GM23338 (cell line): ENCODE measurements at regions not wholly inside any gene's neighbourhood (a gene's known extent, or its start where the extent isn't known, plus 50 kb on each side); places are given as distances from the start of the nearest gene placed in this dataset.

Experiments used
- ATAC-seq: fragments of 200-7000 bp; cut with Tn5 transposase; 3 replicates; pipeline ENCODE4 v1.9.1; 2020
- DNase-seq: peaks from one replicate; pipeline ENCODE4 v3.0.0-alpha.2; 2015; ENCODE audit warnings: low spot score
- H2AFZ ChIP-seq: fragments of 200-600 bp; sonication (generic); 2 replicates; pipeline ENCODE4 v1.8.0; 2016; ENCODE audit warnings: antibody characterized with exemption, mild to moderate bottlenecking, moderate library complexity
- H3F3A ChIP-seq: fragments of 200-600 bp; sonication (generic); replicated peaks from 2 replicates; pipeline ENCODE4 v1.8.0; 2017; ENCODE audit warnings: antibody characterized with exemption, mixed run types, low read depth
- H3K27ac ChIP-seq: fragments of 200-600 bp; sonication (generic); 2 replicates; pipeline ENCODE4 v1.6.1; 2016; ENCODE audit warnings: low read depth
- H3K27me3 ChIP-seq: fragments of 200-600 bp; sonication (generic); 2 replicates; pipeline ENCODE4 v1.8.0; 2016; ENCODE audit warnings: mild to moderate bottlenecking, mixed run types, moderate library complexity; ENCODE audit not compliant: insufficient read depth
- H3K36me3 ChIP-seq: fragments of 200-600 bp; sonication (generic); 2 replicates; pipeline ENCODE4 v1.8.0; 2016; ENCODE audit warnings: mild to moderate bottlenecking; ENCODE audit not compliant: insufficient read depth
- H3K4me1 ChIP-seq: fragments of 200-600 bp; sonication (generic); 2 replicates; pipeline ENCODE4 v1.8.0; 2016; ENCODE audit warnings: mild to moderate bottlenecking, moderate library complexity; ENCODE audit not compliant: insufficient read depth
- H3K4me2 ChIP-seq: fragments of 200-600 bp; sonication (generic); 2 replicates; pipeline ENCODE4 v1.7.1; 2017; ENCODE audit warnings: mixed run types
- H3K4me3 ChIP-seq: fragments of 200-600 bp; sonication (generic); 2 replicates; pipeline ENCODE4 v1.6.1; 2016; ENCODE audit warnings: mixed run types
- H3K79me2 ChIP-seq: fragments of 200-600 bp; sonication (generic); replicated peaks from 2 replicates; pipeline ENCODE4 v1.8.0; 2017; ENCODE audit warnings: mild to moderate bottlenecking; ENCODE audit not compliant: insufficient read depth
- H3K9me2 ChIP-seq: fragments of 200-600 bp; sonication (generic); 2 replicates; pipeline ENCODE4 v1.8.0; 2017; ENCODE audit not compliant: insufficient read depth
- H4K20me1 ChIP-seq: fragments of 200-600 bp; sonication (generic); replicated peaks from 2 replicates; pipeline ENCODE4 v1.8.0; 2017; ENCODE audit warnings: mild to moderate bottlenecking; ENCODE audit not compliant: insufficient read depth
- H3K27ac Mint-ChIP-seq: 2 replicates; pipeline ENCODE4 v1.8.0; 2020; ENCODE audit warnings: inconsistent platforms, mild to moderate bottlenecking, moderate library complexity, mixed read lengths
- H3K27me3 Mint-ChIP-seq: 3 replicates; pipeline ENCODE4 v1.8.0; 2022; ENCODE audit warnings: low read depth, mild to moderate bottlenecking, moderate library complexity, mixed read lengths, inconsistent platforms; ENCODE audit not compliant: insufficient read depth, poor library complexity
- H3K36me3 Mint-ChIP-seq: 3 replicates; pipeline ENCODE4 v1.8.0; 2021; ENCODE audit warnings: low read depth, mild to moderate bottlenecking, inconsistent platforms, moderate library complexity, mixed read lengths
- H3K4me1 Mint-ChIP-seq: 3 replicates; pipeline ENCODE4 v1.8.0; 2020; ENCODE audit warnings: mild to moderate bottlenecking, inconsistent platforms, mixed read lengths
- H3K4me3 Mint-ChIP-seq: 3 replicates; pipeline ENCODE4 v1.8.0; 2021; ENCODE audit warnings: moderate library complexity, mild to moderate bottlenecking, inconsistent platforms, mixed read lengths
- H3K9me3 Mint-ChIP-seq: 3 replicates; pipeline ENCODE4 v1.8.0; 2020; ENCODE audit warnings: moderate library complexity, mild to moderate bottlenecking, inconsistent platforms, mixed read lengths
- CREB1 ChIP-seq: fragments of 250-450 bp; sonication (Bioruptor Pico); IDR thresholded peaks from 2 replicates; pipeline ENCODE4 v1.5.0; 2020; ENCODE audit warnings: low read depth, mild to moderate bottlenecking, moderate library complexity
- CTCF ChIP-seq, 2 experiments: fragments of 200-600 bp in 1 of 2; sonication (generic) in 1 of 2; conservative IDR thresholded peaks; 2 replicates each; pipeline versions ENCODE4 v1.5.1 to v1.6.1; 2016 to 2017; ENCODE audit warnings: antibody characterized with exemption in 2 of 2, low read depth in 2 of 2, mild to moderate bottlenecking in 2 of 2, moderate library complexity in 1 of 2
- EZH2 ChIP-seq: fragments of 200-600 bp; sonication (generic); IDR thresholded peaks from one replicate; pipeline ENCODE4 v1.8.0; 2017; ENCODE audit warnings: antibody characterized with exemption, mild to moderate bottlenecking, low read depth; ENCODE audit not compliant: unreplicated experiment
- EZH2phosphoT487 ChIP-seq: fragments of 200-600 bp; sonication (generic); IDR thresholded peaks from one replicate; pipeline ENCODE4 v1.8.1; 2018; ENCODE audit warnings: antibody characterized with exemption; ENCODE audit not compliant: unreplicated experiment
- JUNB ChIP-seq: IDR thresholded peaks from one replicate; pipeline ENCODE4 v1.6.1; 2016; ENCODE audit warnings: antibody characterized with exemption; ENCODE audit not compliant: unreplicated experiment
- NANOG ChIP-seq: IDR thresholded peaks from 2 replicates; pipeline ENCODE4 v1.6.1; 2016; ENCODE audit warnings: antibody characterized with exemption, borderline replicate concordance
- POLR2AphosphoS5 ChIP-seq: IDR thresholded peaks from 2 replicates; pipeline ENCODE4 v1.6.1; 2016; ENCODE audit warnings: antibody characterized with exemption, low read depth
- STAT1 ChIP-seq: IDR thresholded peaks from one replicate; pipeline ENCODE4 v1.6.1; 2016; ENCODE audit warnings: antibody characterized with exemption; ENCODE audit not compliant: unreplicated experiment
- ZNF114 ChIP-seq: fragments of 250-450 bp; sonication (Bioruptor Pico); IDR thresholded peaks from 2 replicates; pipeline ENCODE4 v1.5.0; 2020; ENCODE audit warnings: mild to moderate bottlenecking, moderate library complexity
- ZNF331 ChIP-seq: fragments of 250-450 bp; sonication (Bioruptor Pico); IDR thresholded peaks from 2 replicates; pipeline ENCODE4 v1.5.0; 2020; ENCODE audit warnings: low read depth, mild to moderate bottlenecking, moderate library complexity
- TF ChIP-seq, protein P1 (sequence below): IDR thresholded peaks from one replicate; pipeline ENCODE4 v1.6.1; 2018; ENCODE audit warnings: antibody characterized with exemption; ENCODE audit not compliant: unreplicated experiment
- TF ChIP-seq, protein P2 (sequence below): IDR thresholded peaks from 2 replicates; pipeline ENCODE4 v1.6.1; 2016; ENCODE audit warnings: antibody characterized with exemption
- TF ChIP-seq, protein P3 (sequence below): fragments of 250-450 bp; sonication (Bioruptor Pico); IDR thresholded peaks from 2 replicates; pipeline ENCODE4 v1.5.0; 2020; ENCODE audit warnings: mild to moderate bottlenecking, moderate library complexity

DNA sequence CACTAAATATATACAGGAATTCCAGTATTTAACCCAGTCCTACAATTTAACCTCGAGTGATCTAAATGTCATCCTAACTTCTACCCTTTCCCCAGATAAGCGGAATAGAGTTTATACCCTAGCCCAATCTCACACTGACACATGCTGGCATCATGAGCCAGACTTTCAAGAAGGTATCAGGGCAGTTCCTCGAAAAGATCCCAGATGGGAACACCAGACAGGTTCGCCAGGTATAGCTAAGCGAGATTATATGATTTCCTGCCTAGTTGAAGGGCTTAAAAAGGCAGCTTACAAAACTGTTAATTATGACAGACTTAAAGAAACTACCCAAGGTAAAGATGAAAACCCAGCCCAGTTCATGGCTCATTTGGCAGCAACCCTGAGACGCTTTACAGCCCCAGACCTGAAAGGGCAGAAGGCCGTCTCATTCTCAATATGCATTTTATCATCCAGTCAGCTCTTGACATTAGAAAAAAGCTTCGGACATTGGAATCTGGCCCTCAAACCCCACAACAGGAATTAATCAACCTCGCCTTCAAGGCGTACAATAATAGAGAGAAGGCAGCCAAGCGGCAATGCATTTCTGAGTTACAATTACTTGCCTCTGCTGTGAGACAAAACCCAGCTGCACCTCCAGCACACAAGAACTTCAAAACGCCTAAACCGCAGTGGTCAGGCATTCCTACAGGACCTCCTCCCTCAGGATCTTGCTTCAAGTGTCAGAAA, 668.2 kb upstream of the PKDCC start:
- peaks cover 20% of the 10 kb centered on the region for H3K4me1 ChIP-seq

More for the DNA sequence above, 668.2 kb upstream of the PKDCC start:
- H3F3A ChIP-seq: no peaks in the 10 kb centered on the region
- Mint-ChIP-seq H3K27me3 (peaks cover 2% of the 10 kb centered on the region), H3K4me1 (peaks cover 21% of the 10 kb centered on the region), H3K4me3 (no peak overlapping the region), H3K9me3 (peaks cover 16% of the 10 kb centered on the region), H3K27ac (no peak overlapping the region), H3K36me3 (peaks cover 18% of the 10 kb centered on the region)
- no peak overlapping the region for H2AFZ ChIP-seq
- H3K27ac ChIP-seq: no peak overlapping the region
- ATAC-seq (no peak), DNase-seq (no peak)
- H3K4me2 ChIP-seq: no peak overlapping the region
- H3K36me3 ChIP-seq: no peaks in the 10 kb centered on the region
- no peaks in the 10 kb centered on the region for H3K79me2 ChIP-seq
- 0 out of 2 replicates have a peak, but pooled peaks cover 3% of the 10 kb centered on the region for H3K9me2 ChIP-seq
- H3K4me3 ChIP-seq: no peak overlapping the region
- TF ChIP-seq, protein P1, sequence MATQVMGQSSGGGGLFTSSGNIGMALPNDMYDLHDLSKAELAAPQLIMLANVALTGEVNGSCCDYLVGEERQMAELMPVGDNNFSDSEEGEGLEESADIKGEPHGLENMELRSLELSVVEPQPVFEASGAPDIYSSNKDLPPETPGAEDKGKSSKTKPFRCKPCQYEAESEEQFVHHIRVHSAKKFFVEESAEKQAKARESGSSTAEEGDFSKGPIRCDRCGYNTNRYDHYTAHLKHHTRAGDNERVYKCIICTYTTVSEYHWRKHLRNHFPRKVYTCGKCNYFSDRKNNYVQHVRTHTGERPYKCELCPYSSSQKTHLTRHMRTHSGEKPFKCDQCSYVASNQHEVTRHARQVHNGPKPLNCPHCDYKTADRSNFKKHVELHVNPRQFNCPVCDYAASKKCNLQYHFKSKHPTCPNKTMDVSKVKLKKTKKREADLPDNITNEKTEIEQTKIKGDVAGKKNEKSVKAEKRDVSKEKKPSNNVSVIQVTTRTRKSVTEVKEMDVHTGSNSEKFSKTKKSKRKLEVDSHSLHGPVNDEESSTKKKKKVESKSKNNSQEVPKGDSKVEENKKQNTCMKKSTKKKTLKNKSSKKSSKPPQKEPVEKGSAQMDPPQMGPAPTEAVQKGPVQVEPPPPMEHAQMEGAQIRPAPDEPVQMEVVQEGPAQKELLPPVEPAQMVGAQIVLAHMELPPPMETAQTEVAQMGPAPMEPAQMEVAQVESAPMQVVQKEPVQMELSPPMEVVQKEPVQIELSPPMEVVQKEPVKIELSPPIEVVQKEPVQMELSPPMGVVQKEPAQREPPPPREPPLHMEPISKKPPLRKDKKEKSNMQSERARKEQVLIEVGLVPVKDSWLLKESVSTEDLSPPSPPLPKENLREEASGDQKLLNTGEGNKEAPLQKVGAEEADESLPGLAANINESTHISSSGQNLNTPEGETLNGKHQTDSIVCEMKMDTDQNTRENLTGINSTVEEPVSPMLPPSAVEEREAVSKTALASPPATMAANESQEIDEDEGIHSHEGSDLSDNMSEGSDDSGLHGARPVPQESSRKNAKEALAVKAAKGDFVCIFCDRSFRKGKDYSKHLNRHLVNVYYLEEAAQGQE: no peak
- no peak for TF ChIP-seq POLR2AphosphoS5
- TF ChIP-seq, protein P2, sequence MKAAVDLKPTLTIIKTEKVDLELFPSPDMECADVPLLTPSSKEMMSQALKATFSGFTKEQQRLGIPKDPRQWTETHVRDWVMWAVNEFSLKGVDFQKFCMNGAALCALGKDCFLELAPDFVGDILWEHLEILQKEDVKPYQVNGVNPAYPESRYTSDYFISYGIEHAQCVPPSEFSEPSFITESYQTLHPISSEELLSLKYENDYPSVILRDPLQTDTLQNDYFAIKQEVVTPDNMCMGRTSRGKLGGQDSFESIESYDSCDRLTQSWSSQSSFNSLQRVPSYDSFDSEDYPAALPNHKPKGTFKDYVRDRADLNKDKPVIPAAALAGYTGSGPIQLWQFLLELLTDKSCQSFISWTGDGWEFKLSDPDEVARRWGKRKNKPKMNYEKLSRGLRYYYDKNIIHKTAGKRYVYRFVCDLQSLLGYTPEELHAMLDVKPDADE: no peak
- TF ChIP-seq CTCF (conservative IDR thresholded peaks at IDR 0.05; ENCODE audit: low read depth in 2 of 2): no peak
- no peak for TF ChIP-seq EZH2
- TF ChIP-seq STAT1: no peak
- TF ChIP-seq JUNB: no peak
- TF ChIP-seq, protein P3, sequence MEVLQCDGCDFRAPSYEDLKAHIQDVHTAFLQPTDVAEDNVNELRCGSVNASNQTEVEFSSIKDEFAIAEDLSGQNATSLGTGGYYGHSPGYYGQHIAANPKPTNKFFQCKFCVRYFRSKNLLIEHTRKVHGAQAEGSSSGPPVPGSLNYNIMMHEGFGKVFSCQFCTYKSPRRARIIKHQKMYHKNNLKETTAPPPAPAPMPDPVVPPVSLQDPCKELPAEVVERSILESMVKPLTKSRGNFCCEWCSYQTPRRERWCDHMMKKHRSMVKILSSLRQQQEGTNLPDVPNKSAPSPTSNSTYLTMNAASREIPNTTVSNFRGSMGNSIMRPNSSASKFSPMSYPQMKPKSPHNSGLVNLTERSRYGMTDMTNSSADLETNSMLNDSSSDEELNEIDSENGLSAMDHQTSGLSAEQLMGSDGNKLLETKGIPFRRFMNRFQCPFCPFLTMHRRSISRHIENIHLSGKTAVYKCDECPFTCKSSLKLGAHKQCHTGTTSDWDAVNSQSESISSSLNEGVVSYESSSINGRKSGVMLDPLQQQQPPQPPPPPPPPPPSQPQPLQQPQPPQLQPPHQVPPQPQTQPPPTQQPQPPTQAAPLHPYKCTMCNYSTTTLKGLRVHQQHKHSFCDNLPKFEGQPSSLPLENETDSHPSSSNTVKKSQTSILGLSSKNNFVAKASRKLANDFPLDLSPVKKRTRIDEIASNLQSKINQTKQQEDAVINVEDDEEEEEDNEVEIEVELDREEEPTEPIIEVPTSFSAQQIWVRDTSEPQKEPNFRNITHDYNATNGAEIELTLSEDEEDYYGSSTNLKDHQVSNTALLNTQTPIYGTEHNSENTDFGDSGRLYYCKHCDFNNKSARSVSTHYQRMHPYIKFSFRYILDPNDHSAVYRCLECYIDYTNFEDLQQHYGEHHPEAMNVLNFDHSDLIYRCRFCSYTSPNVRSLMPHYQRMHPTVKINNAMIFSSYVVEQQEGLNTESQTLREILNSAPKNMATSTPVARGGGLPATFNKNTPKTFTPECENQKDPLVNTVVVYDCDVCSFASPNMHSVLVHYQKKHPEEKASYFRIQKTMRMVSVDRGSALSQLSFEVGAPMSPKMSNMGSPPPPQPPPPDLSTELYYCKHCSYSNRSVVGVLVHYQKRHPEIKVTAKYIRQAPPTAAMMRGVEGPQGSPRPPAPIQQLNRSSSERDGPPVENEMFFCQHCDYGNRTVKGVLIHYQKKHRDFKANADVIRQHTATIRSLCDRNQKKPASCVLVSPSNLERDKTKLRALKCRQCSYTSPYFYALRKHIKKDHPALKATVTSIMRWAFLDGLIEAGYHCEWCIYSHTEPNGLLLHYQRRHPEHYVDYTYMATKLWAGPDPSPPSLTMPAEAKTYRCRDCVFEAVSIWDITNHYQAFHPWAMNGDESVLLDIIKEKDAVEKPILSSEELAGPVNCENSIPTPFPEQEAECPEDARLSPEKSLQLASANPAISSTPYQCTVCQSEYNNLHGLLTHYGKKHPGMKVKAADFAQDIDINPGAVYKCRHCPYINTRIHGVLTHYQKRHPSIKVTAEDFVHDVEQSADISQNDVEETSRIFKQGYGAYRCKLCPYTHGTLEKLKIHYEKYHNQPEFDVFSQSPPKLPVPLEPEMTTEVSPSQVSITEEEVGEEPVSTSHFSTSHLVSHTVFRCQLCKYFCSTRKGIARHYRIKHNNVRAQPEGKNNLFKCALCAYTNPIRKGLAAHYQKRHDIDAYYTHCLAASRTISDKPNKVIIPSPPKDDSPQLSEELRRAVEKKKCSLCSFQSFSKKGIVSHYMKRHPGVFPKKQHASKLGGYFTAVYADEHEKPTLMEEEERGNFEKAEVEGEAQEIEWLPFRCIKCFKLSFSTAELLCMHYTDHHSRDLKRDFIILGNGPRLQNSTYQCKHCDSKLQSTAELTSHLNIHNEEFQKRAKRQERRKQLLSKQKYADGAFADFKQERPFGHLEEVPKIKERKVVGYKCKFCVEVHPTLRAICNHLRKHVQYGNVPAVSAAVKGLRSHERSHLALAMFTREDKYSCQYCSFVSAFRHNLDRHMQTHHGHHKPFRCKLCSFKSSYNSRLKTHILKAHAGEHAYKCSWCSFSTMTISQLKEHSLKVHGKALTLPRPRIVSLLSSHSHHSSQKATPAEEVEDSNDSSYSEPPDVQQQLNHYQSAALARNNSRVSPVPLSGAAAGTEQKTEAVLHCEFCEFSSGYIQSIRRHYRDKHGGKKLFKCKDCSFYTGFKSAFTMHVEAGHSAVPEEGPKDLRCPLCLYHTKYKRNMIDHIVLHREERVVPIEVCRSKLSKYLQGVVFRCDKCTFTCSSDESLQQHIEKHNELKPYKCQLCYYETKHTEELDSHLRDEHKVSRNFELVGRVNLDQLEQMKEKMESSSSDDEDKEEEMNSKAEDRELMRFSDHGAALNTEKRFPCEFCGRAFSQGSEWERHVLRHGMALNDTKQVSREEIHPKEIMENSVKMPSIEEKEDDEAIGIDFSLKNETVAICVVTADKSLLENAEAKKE: no peak
- TF ChIP-seq EZH2phosphoT487: no peak
- TF ChIP-seq NANOG: no peak
- no peak for TF ChIP-seq ZNF114 (CRISPR knock-in tag)
- TF ChIP-seq ZNF331 (CRISPR knock-in tag): no peak
- no peak for TF ChIP-seq CREB1 (CRISPR knock-in tag)
- no peaks in the 10 kb centered on the region for H4K20me1 ChIP-seq
- H3K27me3 ChIP-seq: no peaks in the 10 kb centered on the region
